HG03521 (cell line): ENCODE measurements at regions not wholly inside any gene's neighbourhood (a gene's known extent, or its start where the extent isn't known, plus 50 kb on each side); places are given as distances from the start of the nearest gene placed in this dataset.

ENCODE experiments used
- ATAC-seq: cut with Tn5 transposase; IDR thresholded peaks from one replicate; pipeline ENCODE4 v1.9.1; 2021; ENCODE audit warnings: mild to moderate bottlenecking, moderate library complexity; ENCODE audit not compliant: unreplicated experiment

GRCh38 chr2:52961403-52961802 is 806.2 kb upstream of the CHAC2 start:
- ATAC-seq = no peak

- no peak for ATAC-seq
Measured at GRCh38 chr2:52960881-52961280, 806.7 kb upstream of the CHAC2 start.

DNA sequence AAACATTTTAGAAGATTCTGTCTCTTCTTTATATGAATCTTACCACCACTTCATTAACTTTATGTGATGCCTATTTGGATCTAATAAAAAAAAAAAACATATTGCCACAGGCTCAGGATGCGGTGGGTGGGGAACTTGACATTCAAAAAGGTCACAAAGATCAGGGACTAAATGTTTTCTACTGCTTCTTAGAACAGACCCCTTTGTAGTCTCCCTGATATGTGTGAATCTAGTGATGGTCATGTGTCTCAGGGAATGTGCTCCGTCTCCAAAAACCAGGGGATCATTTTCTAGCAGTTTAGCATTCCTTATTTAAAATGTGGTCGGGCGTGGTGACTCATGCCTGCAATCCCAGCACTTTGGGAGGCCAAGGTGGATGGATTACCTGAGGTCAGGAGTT is 807.8 kb upstream of the CHAC2 start:
- ATAC-seq = no peak

DNA sequence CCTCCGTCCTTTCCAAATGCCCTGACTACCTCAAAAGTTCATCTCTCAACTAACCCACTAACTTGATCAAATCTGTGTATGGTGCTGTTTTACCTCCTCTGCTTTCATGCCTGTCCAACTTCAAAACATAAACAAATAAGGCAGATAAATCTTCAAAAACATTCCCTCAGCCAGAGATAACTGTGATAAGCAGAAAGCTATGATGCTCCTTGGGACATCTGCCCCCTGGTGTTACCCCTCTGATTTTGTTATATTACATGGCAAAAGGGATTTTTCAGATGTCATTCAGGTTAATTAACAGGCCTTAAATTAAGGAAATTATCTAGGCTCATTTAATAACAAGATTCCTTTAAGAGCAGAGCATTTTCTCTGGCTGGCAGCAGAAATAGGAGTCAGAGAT is 810.8 kb upstream of the CHAC2 start:
- ATAC-seq = no peak

DNA sequence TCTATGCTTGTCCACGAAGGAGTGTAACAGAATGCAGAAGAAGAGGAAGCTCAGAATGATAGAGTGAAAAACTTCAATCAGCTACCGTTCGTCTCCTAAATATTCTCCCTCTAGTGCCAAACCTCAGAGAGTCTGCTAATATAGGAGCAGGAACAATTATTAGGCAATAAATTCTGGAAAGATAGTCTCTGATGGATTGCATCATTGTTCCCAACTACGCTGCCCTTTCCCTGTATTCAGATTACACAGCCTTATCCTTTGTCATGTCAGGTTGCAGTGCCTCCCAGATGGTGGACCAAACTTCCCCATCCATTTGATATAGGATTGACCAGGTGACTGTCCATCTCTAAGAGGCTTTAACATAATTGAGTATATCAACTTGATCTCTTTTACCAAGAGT is 811.5 kb upstream of the CHAC2 start:
- no peak for ATAC-seq

GRCh38 chr2:52955079-52955478 is 812.5 kb upstream of the CHAC2 start:
- ATAC-seq = no peak

DNA sequence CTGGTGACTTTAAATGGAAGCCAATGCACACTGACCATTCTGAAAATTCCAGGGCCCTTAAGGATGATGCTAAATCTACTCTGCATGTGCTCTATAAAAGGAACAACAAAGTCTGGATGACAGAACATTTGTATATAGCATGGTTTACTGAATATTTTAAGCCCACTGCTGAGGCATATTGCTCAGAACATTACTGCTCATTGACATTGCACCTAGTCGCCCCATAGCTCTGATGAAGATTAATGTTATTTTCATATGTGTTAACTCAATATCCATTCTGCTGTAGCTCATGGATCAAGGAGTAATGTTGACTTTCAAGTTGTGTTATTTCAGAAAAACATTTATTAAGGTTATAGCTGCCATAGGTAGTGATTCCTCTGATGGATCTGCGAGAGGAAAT is 827.5 kb upstream of the CHAC2 start:
- no peak for ATAC-seq

- ATAC-seq = no peak
Measured at GRCh38 chr2:52939250-52939649, 828.4 kb upstream of the CHAC2 start.

GRCh38 chr2:52936029-52936428 is 831.6 kb upstream of the CHAC2 start:
- no peak for ATAC-seq

DNA sequence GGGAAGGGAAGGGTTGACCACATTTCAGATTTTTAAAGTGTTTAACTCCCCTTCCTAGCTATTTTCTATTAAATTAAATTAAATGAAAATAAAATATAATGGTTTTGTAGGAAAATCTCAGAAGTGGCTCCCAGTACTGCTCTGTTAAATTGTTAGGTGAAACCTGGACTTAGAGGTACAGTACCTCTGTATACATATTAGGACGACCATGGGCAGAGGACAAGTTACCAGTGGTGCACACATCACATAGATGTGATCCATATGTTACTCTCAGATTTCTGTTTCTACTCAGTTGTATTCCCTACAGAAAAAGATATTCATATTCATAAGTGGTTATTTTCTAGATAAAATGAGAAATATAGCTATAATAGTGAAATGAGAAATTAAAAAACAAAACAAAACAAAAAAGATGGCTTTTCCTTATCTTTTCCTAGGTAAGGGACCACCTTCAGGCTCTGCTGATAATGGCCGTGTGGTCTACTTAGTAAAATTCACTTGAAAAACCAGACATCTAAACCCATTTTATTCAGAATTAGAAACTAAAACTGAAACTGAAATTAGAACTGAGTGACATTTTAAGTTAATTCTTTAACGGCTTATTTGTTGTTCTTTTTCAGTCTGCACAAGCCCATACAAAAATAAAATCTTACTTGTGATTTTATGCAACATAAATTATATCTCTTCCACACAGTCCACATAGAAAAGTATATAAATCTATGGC is 832.5 kb upstream of the CHAC2 start:
- ATAC-seq = no peak

- no peak for ATAC-seq
Measured at GRCh38 chr2:52934323-52934898, 833.2 kb upstream of the CHAC2 start.

GRCh38 chr2:52933878-52934277 is 833.7 kb upstream of the CHAC2 start:
- ATAC-seq = no peak

DNA sequence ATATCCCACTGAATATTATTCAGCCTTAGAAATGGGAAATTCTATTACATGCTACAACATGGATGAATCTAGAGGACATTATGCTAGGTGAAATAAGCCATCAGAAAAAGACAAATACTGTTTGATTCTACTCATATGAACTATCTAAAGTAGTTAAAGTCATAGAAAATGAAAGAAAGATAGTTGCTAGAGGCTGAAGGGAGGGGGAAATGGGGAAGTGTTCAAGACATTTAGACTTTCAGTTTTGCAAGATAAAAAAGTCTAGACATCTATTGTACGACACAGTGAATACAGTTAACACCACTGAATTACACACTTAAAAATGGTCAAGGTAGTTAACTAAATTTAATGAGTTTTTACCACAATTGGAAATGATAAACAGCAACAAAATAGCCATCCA is 835.9 kb upstream of the CHAC2 start:
- ATAC-seq = no peak

- no peak for ATAC-seq
Measured at GRCh38 chr2:52929412-52929811, 838.2 kb upstream of the CHAC2 start.

DNA sequence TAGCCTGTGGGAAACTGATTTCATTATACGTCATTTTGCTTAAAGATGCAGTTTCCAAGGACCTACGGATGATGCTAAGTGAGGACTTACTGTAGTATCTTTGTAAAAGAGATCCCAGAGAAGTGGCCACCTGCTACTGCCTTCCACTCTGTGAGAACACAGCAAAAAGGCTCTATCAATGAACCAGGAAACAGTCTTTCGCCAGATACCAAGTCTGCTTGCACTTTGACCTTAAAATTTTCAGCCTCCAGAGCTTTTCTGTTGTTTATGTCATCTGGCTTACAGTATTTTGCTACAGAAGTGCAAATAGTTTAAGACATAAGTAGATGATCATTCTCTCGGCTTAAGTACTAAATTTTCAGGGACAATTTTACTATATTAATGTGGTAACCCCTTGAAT is 847.9 kb upstream of the CHAC2 start:
- ATAC-seq = no peak

DNA sequence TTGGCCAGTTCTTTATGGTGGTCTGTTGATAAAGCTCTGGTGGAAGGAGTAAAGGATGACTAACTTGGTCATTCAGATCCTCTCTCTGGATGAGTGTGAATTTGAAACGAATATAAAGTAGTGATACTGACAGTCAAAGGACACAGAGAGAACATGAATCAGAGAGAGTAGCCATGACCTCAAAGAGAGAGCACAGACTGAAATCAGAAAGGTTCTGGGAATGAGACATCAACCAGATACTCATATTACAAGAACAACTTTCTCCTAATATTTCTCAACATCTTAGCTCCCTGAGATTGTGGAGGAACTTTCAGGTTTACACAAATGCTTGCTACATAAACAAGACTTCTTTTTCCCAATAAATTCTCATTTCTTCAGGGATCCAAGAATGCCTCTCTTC is 849.1 kb upstream of the CHAC2 start:
- no peak for ATAC-seq

- no peak for ATAC-seq
Measured at GRCh38 chr2:52916981-52917380, 850.6 kb upstream of the CHAC2 start.

- no peak for ATAC-seq
Measured at GRCh38 chr2:52904355-52904891, 863.2 kb upstream of the CHAC2 start.

GRCh38 chr2:52897511-52898044 is 870.0 kb upstream of the CHAC2 start:
- no peak for ATAC-seq

DNA sequence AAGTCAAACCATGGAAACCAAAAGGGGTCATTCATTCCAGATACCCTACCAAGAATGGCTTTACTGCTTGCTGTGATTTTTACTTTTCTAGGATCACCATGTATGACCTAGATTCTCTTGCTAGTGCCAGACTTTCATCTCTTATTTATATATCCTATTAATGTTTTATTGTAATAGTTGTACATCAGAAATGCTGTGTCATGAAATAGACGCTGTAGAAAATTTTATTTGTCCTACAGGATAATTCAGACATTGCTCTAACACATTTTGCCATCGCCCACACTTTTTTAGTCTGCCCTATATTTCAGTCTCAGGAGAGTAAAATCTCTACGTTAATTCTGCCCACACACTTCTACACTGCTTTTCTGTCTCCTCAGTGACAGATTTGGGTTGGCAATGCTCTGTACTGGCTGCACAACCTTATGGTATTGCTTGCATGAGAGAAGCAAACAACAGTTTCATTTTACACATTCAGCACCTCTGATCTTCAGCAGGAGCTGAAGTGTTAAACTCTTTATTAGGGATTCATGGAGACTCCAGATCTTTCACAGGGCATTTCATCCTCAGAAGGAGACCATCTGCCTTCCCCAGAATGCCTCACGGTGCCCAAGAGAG is 871.8 kb upstream of the CHAC2 start:
- ATAC-seq = no peak

DNA sequence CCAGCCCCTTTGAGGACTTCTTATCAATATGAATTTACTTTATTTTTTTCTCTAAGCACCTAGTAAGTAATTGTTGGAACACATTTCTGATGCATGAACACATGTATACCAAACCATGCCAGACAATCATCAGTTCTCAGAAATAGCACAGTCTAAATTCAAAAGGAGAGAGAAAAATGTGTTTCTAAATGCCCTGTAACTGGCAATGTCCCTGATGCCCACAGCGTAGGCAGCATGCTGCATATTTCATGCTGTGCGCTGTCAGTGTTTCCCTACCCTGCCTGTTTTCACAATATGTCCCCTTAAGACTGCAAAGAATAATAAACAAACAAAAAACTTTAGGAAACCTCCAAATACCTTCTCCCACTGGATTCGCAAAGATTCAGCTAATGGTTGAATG is 881.0 kb upstream of the CHAC2 start:
- ATAC-seq = no peak

DNA sequence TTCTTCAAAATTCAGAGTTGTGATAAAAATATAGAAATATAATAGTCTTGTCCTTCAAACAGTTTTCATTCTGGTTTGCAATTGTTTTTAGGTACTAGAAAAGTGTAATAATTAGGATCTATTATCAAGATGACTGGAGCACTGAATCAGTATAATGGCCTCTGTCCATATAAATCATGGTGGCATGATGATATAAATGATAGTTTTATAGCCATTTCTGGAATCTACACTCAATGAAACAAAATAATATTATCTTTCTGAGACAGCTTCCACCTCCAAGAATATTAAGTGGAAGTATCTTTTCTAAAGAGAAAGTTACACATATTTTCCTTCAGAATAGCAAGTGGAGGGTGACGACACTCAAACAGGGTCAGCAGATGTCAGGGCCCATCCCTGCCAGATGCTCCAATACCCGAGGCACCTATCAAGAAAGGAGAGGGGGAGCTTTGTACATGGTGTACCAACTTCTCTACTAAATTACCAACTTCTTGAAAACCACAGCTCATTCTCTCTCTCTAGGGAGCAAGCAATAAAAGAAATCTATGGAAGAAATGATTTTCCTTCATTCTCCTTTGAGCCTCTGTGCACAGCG is 882.7 kb upstream of the CHAC2 start:
- ATAC-seq = no peak
